Fibroblast of skin of scalp (primary cell): ENCODE measurements at regions not wholly inside any gene's neighbourhood (a gene's known extent, or its start where the extent isn't known, plus 50 kb on each side); places are given as distances from the start of the nearest gene placed in this dataset.
"Not testable (repeated sequence)": the region's sequence is repeated elsewhere in the genome, so short reads cannot be mapped to it uniquely, and the experiment has no call there.

Experiments used
- DNase-seq: peaks from one replicate; pipeline ENCODE4 v3.0.0-alpha.2; 2013

DNA sequence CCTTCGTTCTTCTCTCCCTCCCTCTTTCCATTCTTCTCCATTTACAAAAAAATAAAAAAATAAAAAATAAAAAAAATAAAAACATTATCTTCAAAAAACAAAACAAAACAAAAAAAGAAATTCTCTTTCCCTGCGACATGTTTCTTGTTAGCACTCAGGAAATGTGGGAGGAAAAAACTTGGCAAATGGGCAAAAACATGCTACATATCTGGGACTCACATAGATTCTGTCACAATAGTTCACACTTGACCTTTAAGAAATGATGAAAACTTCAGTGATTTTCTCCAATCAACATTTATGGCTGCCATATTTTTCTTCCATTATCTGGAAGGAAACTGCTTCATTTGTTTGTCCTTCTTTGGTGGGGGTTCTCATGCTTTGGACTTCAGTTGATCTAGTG, 109.3 kb downstream of the PRKAB2 start:
- no peak for DNase-seq

DNA sequence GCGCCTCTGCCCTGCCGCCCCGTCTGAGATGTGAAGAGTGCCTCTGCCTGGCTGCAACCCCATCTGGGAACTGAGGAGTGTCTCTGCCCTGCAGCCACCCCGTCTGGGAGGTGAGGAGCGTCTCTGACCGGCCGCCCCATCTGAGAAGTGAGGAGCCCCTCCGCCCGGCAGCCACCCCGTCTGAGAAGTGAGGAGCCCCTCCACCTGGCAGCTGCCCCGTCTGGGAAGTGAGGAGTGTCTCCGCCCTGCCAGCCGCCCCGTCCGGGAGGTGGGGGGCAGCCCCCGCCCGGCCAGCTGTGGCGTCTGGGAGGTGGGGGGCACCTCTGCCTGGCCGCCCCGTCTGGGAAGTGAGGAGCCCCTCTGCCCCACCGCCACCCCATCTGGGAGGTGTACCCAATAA, 110.4 kb downstream of the PRKAB2 start:
- DNase-seq: not testable (repeated sequence)

DNA sequence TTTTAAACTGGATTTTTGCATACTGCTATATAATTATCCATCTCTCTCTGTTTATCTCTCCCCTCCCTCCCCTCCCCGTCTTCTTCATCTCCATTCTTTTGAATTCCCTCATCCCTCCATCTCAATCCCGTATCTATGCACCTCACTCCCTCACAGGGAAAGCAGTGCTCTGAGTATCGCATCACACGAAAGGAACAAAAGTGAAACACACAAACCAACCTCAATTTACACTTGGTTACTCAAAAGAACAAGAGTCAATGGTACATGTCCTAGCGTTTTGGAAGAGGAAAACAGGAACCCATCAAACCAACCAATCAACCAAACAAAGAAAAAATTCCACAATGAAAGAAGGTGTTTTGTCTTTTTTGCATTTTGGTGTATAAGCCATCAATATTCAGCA, 115.1 kb downstream of the NBPF12 start:
- no peak for DNase-seq

DNA sequence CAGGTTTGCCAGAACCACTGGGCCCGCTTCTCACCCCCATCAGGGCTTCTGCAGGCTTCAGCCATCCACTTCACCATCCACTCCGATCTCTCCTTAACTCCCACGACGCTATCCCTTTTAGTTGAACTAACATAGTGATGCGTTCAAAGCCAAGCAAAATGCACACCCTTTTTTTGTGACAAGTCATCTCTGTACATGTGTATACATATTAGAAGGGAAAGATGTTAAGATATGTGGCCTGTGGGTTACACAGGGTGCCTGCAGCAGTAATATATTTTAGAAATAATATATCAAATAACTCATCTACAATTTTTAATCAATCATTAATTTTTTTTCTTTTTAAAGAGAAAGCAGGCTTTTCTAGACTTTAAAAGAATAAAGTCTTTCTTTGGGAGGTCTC, 114.6 kb downstream of the NBPF12 start:
- no peak for DNase-seq

DNA sequence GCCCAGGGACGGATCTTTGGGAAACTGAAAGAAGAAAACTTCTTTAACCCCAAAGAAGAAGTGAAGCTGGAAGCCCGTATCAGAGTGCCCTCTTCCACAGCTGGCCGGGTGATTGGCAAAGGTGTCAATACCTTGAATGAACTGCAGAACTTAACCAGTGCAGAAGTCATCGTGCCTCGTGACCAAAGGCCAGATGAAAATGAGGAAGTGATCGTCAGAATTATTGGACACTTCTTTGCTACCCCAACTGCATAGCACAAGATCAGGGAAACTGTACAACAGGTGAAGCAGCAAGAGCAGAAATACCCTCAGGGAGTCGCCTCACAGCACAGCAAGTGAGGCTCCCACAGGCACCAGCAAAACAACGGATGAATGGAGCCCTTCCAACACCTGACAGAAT, 114.0 kb downstream of the NBPF12 start:
- DNase-seq: no peak

DNA sequence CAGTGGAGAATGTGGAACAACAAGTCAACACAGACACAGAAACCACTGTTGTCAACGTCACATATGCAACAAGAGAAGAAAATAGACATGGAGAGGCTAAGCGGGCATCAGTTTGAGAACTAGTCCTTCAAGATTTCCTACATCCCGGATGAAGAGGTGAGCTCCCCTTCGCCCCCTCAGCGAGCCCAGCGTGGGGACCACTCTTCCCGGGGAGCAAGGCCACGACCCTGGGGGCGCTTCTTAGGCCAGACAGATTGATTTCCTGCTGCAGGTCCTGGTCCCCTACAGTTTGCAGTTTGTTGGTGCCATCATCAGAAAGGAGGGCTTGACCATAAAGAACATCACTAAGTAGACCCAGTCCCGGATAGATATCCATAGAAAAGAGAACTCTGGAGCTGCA, 113.0 kb downstream of the NBPF12 start:
- no peak for DNase-seq

DNA sequence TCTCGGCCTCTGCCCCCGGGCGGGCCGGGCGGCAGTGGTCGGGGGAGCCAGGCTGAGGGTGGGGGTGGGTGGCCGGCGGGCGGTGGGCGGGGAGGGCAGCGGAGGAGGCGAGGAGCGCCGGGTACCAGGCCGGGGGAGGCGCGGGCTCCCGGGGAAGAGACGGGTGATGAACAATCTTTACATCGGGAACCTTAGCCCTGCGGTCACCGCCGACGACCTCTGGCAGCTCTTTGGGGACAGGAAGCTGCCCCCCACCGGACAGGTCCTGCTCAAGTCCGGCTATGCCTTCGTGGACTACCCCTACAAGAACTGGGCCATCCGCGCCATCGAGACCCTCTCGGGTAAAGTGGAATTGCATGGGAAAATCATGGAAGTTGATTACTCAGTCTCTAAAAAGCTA, 112.5 kb downstream of the NBPF12 start:
- no peak for DNase-seq

DNA sequence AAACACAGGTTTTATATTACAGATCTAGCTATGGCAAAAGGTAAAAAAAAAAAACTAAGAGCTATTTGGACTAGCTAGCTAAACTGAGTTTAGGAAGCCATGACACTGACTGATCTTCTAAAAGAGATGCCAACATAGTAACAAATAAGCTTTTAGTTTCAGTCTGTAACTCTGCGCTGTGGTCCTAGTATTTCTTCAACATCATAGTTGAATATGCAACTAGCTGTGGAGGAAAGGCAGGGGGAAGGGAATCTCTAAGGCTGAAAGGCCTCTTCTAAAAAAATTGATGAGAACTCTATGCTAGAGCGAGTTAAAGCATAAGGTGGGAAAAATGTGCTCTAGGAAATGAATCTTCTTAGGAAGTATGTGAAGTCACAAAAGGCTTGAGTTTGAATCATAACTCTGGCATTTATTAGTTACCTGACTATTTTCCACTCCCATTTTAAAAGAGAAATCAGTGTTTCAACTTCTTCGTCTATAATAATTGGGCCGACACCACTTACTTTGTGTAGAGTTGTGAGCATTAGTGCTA, 108.8 kb downstream of the NBPF12 start:
- not testable (repeated sequence) for DNase-seq

DNA sequence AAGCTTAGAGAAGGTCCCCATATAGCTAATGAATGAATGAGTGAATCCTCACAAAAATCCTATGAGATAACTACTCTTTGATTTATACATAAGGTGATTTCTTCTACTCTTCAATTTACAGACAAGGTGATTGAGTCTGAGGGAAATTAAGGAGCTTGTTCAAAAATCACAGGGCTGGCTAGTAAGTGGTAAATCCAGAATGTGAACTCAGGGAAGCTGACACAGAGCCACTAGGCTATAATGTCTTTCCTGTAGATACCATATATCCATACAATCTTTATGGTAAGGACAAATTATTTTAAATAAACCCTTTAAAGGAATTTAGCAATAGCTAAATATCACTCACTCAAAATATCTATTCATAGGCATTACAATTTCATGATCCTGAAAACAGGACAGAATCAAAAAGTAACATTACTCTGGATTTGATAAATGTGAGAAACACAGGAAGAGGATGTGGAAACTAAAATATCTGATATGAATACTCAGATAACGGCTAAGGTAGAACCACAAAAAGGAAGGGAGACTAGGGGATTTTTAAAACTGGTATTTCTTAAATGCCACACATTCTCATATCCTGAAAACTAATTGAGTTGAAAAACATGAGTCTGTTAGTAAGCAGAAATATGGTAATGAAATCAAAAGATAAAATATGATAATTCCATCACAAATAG, 108.2 kb downstream of the NBPF12 start:
- no peak for DNase-seq
